ENCODE measurements at regions not wholly inside any gene's neighbourhood (a gene's known extent, or its start where the extent isn't known, plus 50 kb on each side); places are given as distances from the start of the nearest gene placed in this dataset.
A peak's percentile ranks its signal among the peaks of the same experiment; 100 is the strongest.
"Not testable (repeated sequence)": the region's sequence is repeated elsewhere in the genome, so short reads cannot be mapped to it uniquely, and the experiment has no call there.

DNA sequence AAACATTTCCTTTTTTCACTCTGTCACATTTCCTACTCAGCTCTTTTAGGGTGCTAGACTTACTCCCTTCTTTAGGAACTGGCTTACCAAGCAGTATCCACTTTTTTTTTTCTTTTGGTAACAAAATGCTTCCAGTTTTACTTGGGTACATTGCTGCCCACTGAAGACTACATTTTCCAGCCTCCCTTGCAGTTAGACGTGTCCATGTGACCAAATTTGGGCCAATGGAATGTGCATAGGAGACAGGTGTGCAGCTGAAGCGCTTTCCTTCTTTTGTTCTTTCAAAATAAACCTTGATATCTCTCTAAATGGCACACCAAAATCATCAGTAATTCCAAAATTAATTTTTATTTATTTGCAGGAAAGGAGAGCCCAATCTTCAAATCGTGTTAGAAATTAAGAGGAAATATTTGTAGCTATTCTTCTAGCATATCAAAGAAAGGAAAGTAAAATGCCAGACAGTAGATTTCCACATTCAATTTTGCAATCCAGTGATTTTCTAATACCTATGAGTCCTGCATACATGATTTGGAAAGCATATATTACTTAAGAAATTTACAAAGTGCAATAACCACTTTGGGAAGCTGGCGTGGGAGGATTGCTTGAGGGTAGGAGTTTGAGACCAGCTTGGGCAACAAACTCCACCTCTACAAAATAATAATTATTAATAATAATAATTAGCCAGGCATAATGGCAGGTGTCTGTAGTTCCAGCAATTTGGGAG is 422.0 kb upstream of the FRG2C start:
- no peak for DNase-seq (ENCODE audit: low spot score)

DNA sequence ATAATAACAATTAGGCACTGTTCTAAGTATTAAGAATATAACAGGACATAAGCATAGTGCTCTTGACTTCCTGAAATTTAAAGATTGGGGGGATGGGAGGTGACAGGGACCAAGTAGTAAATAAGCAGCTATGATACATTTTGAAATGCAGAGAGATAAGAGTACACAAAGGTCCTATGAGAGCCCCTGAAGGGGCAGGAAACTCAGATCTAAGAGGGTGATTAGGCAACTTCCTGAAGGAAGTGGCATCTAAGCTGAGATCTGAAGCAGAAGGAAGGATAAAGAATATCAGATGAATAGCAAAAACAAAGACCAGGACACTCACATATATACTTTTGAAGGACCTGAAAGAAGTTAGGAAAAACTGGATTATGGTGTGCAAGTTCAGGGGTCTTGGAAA is 415.2 kb upstream of the FRG2C start:
- DNase-seq (ENCODE audit: low spot score), result no peak

DNA sequence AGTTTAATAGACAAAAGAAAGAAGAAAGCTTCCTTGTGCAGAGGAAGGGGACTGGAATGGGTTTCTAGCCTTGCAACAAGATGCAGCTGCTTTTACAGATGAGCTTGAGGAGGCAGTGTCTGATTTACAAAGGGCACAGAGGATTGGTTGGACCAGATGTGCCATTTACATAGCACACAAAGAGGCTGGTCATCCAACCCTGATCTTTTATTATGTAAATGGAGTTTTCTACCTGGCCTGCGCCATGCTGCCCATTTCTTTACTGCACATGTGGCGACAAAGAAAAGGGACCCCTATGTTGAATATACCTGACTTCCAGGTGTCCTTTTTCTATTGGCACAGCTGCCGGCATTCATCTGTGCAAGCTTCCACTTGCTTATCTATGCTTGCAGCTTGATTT is 409.4 kb upstream of the FRG2C start:
- DNase-seq (ENCODE audit: low spot score), result no peak

DNA sequence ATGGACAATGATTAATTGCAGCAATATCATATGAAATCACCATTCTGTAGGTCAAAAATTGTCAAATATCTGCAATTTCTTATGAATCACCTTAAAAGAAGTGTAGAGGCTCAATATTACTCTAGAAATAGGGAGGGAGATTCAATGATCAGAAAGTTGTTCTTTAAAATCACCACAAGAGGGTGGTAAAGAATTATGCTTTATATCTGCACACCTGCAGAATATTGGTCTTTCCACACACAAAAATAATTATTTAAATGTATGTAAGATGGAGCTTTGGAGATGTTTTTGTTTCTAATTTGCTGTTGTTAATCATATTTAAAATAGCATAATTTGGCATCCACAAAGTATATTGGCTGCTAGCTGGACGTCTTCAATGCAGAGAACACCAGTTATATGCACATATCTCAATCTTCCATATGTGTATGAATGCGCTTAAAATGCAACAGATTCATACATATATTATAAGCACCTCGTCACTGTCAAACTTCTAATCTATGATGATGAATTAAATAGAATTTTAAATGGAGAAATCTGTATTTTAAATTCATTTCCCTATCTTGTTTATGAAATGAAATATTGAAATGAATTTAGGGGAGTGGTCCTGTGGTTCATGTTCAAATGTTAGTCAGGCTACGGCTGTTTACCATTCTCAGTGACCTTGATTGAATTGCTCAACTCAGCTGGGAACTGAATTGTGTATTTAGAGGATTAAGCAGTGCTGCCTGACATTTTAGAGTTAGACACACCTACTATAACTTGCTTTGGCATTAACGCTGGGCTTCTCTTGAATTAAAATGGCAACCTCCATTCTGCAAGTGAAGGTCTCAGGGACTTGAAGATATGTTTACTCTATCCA is 405.1 kb upstream of the FRG2C start:
- not testable (repeated sequence) for DNase-seq (ENCODE audit: low spot score)

DNA sequence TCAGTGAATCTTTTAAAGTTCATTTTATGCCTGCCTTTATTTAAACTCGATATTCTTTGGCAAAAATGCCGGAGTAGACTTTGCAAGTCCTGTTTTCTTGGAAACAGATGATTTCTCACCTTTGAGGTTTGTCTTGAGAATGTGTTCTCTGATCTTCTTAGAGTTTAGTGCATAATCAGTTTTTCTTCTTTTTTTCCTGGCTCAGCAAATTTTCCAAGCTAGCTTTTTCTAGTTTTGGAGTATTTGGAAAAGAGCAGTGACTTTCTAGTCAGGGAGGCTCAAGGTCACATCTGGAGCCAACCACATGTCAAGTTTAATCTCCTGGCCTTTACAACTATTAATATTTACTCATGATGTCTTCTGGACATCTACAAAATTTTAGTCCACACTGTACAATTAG is 403.2 kb upstream of the FRG2C start:
- DNase-seq (ENCODE audit: low spot score), result not testable (repeated sequence)

DNA sequence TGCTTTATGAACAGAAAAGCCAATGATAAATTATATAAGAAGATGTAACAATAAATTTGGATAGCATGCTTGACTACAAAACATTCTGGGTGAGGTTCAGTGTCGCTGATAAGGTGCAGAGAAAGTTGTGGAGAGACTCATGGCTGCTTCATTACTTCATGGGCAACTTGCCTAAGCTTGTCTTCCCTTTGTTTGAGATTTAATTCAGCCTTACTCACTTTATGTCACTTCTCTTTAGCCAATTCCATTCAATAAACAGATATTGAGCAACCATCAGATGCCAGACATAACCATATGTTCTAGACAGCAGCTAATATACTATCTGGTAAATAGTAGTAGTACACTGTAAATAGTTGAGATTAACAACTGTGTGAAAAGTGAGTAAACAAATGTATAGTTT is 401.5 kb upstream of the FRG2C start:
- no peak for DNase-seq (ENCODE audit: low spot score)

DNA sequence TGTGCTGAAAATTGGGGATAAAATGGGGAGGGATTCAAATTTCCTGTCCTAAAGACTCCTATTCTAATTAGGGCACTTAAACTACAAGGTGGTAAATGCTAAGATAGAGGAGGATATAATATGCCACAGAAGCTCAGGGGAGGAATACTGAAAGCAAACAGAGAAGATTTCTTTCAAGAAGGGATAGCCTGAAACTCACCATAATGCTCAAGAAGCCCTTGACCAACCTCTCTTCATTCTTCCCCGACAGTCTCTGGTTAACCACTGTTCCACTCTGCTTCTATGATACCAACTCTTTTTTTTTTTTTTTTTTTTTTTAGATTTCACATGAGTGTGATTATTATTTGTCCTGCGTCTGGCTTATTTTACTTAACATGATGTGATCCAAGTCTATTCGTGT is 398.2 kb upstream of the FRG2C start:
- DNase-seq (ENCODE audit: low spot score), result no peak

DNA sequence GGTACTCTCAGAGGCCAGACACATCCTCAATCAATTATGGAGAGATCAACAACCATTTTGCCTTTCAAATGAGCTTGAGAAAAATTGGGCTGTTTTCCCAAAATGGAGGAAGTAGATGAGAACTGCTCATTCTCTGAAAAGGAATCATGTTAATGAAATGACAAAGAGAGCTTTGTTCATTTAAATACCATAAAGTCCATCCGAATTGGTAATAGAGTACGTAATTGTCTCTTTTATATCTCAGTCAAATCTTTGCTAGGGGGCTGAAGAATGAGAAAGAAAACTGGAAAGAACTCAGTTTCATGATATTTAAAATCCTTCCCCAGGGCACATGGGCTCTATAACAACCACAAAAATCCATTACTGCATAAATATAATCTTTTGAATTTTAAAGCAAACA is 395.6 kb upstream of the FRG2C start:
- not testable (repeated sequence) for DNase-seq (ENCODE audit: low spot score)

DNA sequence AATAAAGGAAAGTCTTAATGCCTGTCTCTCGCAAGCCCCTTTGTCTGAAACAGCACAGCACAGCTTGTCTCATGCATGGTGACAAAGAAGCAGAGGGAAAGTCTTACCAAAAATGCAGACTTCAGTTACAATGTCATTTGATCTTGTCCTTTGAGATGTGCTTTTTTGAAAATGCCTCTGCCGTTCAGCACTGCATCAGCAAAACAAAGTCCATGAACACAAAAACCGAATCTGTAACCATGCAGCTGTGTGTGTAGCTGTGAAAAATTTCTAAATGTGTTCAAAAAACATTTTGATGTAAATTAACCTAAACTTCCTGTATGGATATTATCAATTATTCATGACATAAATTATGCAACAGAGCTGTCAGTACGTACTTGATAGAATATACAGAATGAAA is 391.9 kb upstream of the FRG2C start:
- DNase-seq (ENCODE audit: low spot score), result not testable (repeated sequence)

DNA sequence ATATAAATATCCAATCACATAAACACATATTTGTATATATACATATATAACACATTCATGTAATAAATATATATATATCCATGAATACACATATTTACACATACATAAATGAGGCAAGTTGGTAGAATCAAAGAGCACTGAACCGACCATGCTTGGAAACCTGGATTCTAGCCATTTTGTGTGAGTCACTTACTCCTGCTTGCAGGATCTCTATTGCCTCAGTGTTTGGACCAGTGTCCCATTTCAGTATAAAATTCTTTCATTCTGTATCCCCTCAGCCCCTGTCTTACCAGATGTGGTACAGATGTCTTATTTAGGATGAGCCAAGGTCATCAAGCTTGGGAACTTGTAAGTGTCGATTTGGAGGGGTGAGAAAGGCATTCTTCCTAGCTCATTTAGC is 391.4 kb upstream of the FRG2C start:
- DNase-seq (ENCODE audit: low spot score), result no peak

DNA sequence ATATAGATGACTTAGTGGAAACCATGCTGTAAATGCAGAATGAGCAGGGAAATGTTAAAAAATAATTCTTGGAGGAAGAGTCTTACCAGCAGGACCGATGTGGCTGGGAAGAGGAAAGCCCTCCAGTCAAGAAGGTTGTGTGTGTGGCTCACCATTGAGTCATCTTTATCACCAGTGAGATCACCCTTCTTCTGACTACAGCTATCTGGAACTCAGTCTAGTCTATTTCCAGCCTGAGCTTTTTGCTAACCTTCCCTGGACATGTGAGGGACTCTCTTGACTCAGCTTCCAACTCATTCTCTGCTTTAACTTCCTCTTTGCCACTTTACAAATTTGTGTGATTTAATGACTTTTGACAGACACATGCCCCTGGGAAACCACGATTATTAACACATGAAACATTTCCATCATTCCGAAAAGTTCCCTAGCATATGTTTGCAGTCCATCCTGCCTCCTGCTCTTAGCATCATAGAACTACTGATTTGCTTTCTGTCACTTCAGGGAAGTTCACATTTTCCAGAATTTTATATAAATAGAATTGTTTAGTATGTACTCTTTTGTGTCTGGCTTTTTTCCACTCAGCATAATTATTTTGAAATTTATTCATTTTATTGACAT is 378.5 kb upstream of the FRG2C start:
- not testable (repeated sequence) for DNase-seq (ENCODE audit: low spot score)

DNA sequence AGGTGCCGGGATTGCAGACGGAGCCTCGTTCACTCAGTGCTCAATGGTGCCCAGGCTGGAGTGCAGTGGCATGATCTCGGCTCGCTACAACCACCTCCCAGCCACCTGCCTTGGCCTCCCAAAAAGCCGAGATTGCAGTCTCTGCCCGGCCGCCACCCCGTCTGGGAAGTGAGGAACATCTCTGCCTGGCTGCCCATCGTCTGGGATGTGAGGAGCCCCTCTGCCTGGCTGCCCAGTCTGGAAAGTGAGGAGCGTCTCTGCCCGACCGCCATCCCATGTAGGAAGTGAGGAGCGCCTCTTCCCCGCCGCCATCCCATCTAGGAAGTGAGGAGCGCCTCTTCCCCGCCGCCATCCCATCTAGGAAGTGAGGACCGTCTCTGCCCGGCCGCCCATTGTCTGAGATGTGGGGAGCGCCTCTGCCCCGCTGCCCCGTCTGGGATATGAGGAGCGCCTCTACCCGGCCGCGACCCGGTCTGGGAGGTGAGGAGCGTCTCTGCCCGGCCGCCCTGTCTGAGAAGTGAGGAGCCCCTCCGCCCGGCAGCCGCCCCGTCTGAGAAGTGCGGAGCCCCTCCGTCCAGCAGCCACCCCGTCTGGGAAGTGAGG is 375.1 kb upstream of the FRG2C start:
- not testable (repeated sequence) for DNase-seq (ENCODE audit: low spot score)

DNA sequence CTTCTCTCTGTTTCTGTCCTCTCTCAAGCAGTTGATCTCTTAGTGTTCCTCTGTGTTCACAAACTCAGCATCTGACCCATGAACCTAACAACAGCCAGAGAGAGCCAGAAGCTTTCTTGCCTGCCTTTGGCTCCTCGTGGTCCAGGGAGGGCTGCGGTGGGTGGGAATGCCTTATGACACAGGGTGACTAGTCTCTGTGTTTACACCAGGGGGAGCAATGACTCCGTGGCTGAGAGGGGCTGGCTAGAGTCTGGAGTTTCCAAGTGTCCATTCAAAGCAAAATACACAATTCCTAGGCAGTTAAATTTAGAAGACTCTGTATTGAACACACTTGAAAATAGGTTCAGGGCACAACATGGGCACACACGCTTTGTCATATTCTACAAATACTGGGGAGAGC is 370.0 kb upstream of the FRG2C start:
- DNase-seq (ENCODE audit: low spot score), result peak; percentile 70

DNA sequence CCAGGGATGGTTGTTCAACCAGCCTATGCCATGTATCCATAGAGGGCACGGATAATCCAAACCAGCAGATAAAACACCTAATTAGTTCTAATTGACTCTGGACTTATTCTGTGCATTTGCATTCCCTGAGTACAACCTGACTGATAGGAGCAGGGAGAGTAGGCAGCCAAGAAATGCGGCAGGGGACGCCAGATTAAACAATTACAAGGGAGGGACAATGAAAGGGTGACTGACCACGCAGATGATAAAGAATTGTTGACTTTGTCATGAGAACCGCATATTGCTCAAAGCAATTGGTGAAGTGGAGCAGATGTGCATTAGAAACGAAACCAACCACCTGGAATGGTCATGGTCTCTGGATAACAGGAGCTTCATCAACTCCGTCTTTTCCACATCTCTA is 369.1 kb upstream of the FRG2C start:
- no peak for DNase-seq (ENCODE audit: low spot score)

DNA sequence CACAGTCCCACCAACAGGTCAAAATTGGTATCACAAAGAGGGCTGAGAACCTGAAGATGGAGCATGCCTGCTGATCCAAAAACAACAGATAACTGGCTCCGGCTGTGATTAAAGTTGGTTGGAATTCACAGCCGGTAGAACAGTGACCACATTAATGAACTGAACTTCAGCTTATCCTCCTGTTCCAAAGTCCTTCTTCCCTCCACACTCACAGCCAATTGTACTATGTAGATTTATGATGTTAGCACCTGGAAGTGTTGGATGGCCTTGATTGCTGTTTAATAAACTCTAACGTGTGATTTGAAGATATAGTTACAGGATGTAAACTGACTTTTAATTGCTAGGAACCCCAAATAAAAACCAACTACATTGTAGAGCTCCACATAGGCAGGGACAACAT is 367.3 kb upstream of the FRG2C start:
- no peak for DNase-seq (ENCODE audit: low spot score)

DNA sequence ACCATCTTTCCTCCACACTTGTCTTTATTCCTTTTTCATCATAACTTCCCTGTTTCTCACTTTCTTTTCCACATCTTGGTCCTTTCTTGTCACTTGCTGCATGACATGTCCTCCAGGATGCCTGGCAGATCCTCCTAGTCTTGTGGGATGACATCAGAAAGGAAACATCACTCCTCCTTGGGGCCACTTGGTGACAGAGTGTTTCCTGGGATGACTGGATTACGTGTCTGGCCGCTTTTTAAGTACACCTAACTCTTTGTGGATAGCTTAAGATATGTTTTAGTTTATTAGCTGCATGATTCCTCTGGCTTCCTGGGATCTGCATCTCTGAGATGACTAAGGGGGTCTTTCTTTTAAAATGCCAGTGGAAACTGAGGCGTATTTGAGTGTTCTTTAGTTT is 363.5 kb upstream of the FRG2C start:
- DNase-seq (ENCODE audit: low spot score), result no peak

DNA sequence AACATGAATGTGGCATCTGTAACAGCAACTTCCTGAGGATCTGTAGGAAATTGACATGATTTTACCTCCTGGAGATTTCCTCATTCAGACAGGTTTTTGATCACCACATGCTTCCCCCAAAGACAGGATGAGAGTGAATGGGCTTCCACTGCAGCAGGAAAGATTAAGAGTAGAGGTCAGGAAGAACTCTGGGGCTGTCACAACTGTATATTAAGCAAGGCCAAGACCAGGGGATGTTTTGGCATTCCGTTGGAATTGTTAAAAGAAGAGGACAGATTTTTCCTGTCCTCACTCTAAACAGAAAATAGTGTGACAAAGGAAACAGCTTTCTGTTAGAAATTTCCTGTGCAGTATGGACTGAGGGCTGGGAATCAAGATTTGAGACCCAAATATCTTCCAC is 363.1 kb upstream of the FRG2C start:
- DNase-seq (ENCODE audit: low spot score), result not testable (repeated sequence)

DNA sequence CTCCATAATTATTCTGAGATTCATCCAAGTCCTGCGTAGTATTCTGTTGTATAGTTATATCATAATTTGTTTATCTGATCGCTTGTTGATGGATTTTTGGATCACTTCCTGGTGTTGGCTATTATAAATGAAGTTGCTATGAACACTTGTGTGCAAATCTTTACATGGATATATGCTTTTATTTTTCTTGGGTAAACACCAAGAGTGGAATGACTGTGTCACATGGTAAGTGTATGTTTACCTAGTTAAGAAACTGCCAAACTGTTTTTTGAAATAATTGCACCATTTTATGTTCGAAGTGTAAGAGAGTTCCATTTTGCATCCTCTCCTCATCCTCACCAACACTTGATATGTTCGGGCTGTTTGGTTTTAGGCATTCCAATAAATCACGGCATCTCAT is 360.4 kb upstream of the FRG2C start:
- no peak for DNase-seq (ENCODE audit: low spot score)

DNA sequence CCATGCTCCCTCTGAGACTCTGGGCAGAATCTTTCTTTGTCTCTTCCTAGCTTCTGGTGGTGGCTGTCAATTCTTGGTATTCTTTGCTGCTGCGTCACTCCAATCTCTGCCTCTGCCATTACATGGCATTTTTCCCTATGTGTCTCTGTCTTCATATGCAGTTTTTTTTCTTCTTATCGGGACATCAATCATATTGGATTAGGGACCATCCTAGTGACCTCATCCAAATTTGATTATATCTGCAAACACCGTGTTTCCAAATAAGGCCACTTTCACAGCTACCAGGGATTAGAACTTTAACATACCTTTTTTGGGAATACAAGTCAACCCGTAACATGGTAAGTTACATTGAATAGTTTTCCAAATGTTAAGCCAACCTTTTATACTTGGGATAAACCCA is 358.2 kb upstream of the FRG2C start:
- no peak for DNase-seq (ENCODE audit: low spot score)

DNA sequence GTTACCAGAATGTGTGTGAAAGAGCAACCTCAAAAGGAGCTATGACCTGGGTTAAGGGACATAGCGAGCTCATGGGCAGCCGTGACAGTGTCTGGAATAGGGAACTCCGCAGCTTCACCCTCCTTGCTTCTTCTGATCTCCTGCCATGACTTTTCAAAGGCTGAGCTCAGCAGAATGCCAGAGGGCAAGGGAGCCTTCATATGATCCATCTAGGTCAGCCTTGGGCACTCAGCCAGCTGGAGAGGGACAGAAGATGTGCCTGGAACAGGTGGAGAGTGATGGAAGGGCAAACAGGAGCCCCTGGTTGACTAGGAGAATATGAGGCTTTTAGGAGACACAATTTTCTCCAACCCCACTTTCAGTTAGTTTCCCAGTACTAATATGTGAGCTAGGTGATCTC is 352.8 kb upstream of the FRG2C start:
- DNase-seq (ENCODE audit: low spot score), result not testable (repeated sequence)

DNA sequence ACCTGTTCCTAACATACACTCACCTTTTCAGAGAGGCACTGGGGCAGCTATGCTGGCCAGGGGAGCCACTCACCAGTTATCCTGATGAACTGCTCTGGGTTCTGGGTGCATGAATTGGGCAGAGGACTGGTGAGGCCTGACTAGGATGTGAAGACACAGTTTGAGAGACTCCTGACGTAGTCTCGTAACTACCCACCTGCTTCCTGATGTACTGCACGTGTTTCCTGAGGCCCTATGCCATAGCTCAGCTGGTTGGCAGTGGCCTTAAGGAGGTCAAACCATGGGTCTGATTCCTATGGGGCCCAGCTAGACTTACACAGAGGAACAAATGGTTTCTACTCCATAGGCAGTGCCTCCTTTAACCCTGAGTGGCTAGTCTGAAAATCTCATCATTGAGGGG is 351.7 kb upstream of the FRG2C start:
- DNase-seq (ENCODE audit: low spot score), result not testable (repeated sequence)

DNA sequence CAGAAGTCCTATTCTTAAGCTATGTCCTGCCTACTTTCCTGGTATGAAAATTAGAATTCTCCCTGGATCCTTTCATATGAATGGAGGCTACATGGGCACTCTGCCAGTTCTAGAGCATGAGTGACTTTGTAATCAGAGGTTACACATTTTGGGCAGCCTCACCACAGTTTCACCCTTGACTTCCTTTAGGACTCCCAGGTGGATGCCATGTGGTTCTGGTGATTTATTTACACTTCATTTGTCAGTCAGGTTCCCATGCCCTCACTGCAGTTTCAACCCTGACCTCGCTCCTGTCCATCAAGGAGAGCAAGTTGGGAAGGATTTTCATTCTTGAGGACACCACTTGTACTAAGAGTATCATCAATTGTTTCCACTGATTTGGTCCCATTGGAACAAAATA is 344.4 kb upstream of the FRG2C start:
- not testable (repeated sequence) for DNase-seq (ENCODE audit: low spot score)

DNA sequence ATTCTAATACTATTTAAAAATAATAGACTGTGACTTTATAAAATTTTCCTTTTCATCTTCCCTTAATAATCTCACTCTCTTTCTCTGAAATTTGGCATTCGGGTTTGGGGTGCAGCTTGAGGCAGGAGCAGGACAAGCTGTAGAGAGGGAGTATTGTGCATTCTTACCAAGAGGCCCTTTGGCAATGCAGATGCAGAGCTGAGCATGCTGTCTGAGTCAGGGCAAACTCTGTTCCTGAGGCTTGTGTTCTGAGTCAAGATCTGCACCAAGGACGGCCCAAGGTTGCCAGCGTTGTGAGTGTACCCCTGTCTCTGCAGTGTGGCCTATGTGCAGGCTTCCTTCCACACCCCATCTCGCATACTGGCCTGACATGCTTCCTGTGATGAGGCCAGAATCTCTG is 343.8 kb upstream of the FRG2C start:
- DNase-seq (ENCODE audit: low spot score), result no peak
